H1 (cell line): ENCODE measurements at regions not wholly inside any gene's neighbourhood (a gene's known extent, or its start where the extent isn't known, plus 50 kb on each side); places are given as distances from the start of the nearest gene placed in this dataset.

Experiments used
- CTCF ChIA-PET: fragments of 300-600 bp; sonication (Branson Sonifier 250); formaldehyde crosslinking; loops from one replicate; lab custom pipeline; 2021; ENCODE audit not compliant: partially characterized antibody; lab: Charles Lee
- POLR2A ChIA-PET: fragments of 300-600 bp; sonication (Branson Sonifier 250); formaldehyde crosslinking; loops from one replicate; lab custom pipeline; 2021; ENCODE audit warnings: inconsistent platforms; ENCODE audit not compliant: partially characterized antibody; lab: Charles Lee
- DNase-seq, 2 experiments: peaks; one replicate each; pipeline versions ENCODE4 v3.0.0 to v3.0.0-alpha.2; 2010 to 2022; ENCODE audit warnings: low spot score in 2 of 2, low read depth in 1 of 2, mixed read lengths in 1 of 2
- FAIRE-seq: peaks from 2 replicates; lab custom pipeline; 2011; peaks lifted over from hg19 to GRCh38; lab: Jason Lieb, UNC
- H2AFZ ChIP-seq: 2 replicates; pipeline ENCODE4 v1.8.1; 2012; ENCODE audit warnings: low read length, inconsistent platforms
- H2AK5ac ChIP-seq: 2 replicates; pipeline ENCODE4 v1.6.1; 2013; ENCODE audit warnings: low read depth, low read length
- H2BK120ac ChIP-seq: replicated peaks from 2 replicates; pipeline ENCODE3; 2013; ENCODE audit warnings: low read depth, low read length, inconsistent platforms
- H2BK12ac ChIP-seq: 2 replicates; pipeline ENCODE4 v1.6.1; 2013; ENCODE audit warnings: low read depth, low read length
- H2BK15ac ChIP-seq: 2 replicates; pipeline ENCODE4 v1.6.1; 2013; ENCODE audit warnings: low read length
- H2BK20ac ChIP-seq: 2 replicates; pipeline ENCODE4 v1.6.1; 2013; ENCODE audit warnings: low read length
- H2BK5ac ChIP-seq: 2 replicates; pipeline ENCODE4 v1.6.1; 2013; ENCODE audit warnings: low read depth, low read length
- H3K14ac ChIP-seq: 2 replicates; pipeline ENCODE4 v1.6.1; 2013; ENCODE audit warnings: inconsistent platforms; ENCODE audit not compliant: insufficient read length
- H3K18ac ChIP-seq: 2 replicates; pipeline ENCODE4 v1.6.1; 2013; ENCODE audit warnings: low read length; ENCODE audit errors: extremely low read depth
- H3K23ac ChIP-seq: 2 replicates; pipeline ENCODE4 v1.6.1; 2013; ENCODE audit warnings: inconsistent platforms; ENCODE audit not compliant: insufficient read length
- H3K23me2 ChIP-seq: 2 replicates; pipeline ENCODE4 v1.6.1; 2013; ENCODE audit warnings: low read depth, low read length
- H3K27ac ChIP-seq: 2 replicates; pipeline ENCODE4 v1.6.1; 2011; ENCODE audit warnings: low read depth, low read length, inconsistent platforms
- H3K27me3 ChIP-seq, 4 experiments: replicated peaks in 1 of 4; 1 replicate in 1 of 4; 2 replicates in 3 of 4; pipeline versions ENCODE4 v1.6.1 to v1.8.1; 2011 to 2013; ENCODE audit warnings: low read length in 3 of 4, mild to moderate bottlenecking in 3 of 4, inconsistent platforms in 2 of 4, mixed read lengths in 2 of 4, moderate library complexity in 1 of 4; ENCODE audit not compliant: control insufficient read depth in 3 of 4, insufficient read depth in 3 of 4; ENCODE audit errors: extremely low read depth in 1 of 4
- H3K36me3 ChIP-seq, 4 experiments: 2 replicates each; pipeline versions ENCODE4 v1.6.1 to v1.8.1; 2011 to 2013; ENCODE audit warnings: mild to moderate bottlenecking in 4 of 4, low read length in 3 of 4, moderate library complexity in 2 of 4, control low read depth in 1 of 4, inconsistent platforms in 1 of 4; ENCODE audit not compliant: insufficient read depth in 4 of 4, control insufficient read depth in 2 of 4
- H3K4ac ChIP-seq: replicated peaks from 2 replicates; pipeline ENCODE3; 2013; ENCODE audit warnings: low read length, low read depth, mixed read lengths, inconsistent platforms; ENCODE audit not compliant: insufficient read length
- H3K4me1 ChIP-seq, 4 experiments: replicated peaks in 1 of 4; 1 replicate in 1 of 4; 2 replicates in 3 of 4; pipeline versions ENCODE4 v1.6.1 to v1.8.1; 2011 to 2013; ENCODE audit warnings: low read length in 3 of 4, inconsistent platforms in 2 of 4, mixed read lengths in 1 of 4; ENCODE audit not compliant: insufficient read depth in 4 of 4, control insufficient read depth in 3 of 4
- H3K4me2 ChIP-seq, 2 experiments: 2 replicates each; pipeline versions ENCODE4 v1.6.1 to v1.8.1; 2011 to 2013; ENCODE audit warnings: low read depth in 2 of 2, low read length in 2 of 2, control low read depth in 1 of 2, inconsistent platforms in 1 of 2, mild to moderate bottlenecking in 1 of 2; ENCODE audit not compliant: insufficient read depth in 1 of 2
- H3K4me3 ChIP-seq, 4 experiments: fragments of 200-600, 300-600 bp in 1 of 4; sonication (generic), shearing (Covaris generic), sonication (Bioruptor Twin) in 1 of 4; 2 replicates each; pipeline versions ENCODE4 v1.5.1 to v1.8.1; 2011 to 2016; ENCODE audit warnings: low read length in 4 of 4, low read depth in 3 of 4, control low read depth in 2 of 4, inconsistent platforms in 2 of 4, mild to moderate bottlenecking in 2 of 4, mixed read lengths in 1 of 4, moderate library complexity in 1 of 4; ENCODE audit not compliant: insufficient read depth in 2 of 4; ENCODE audit errors: extremely low read depth in 1 of 4
- H3K56ac ChIP-seq: replicated peaks from 2 replicates; pipeline ENCODE3; 2013; ENCODE audit warnings: low read depth, mild to moderate bottlenecking, mixed read lengths, low read length, inconsistent platforms; ENCODE audit not compliant: insufficient read length
- H3K79me1 ChIP-seq: 2 replicates; pipeline ENCODE4 v1.6.1; 2013; ENCODE audit warnings: low read depth, low read length, control low read depth
- H3K79me2 ChIP-seq, 2 experiments: 2 replicates each; pipeline versions ENCODE4 v1.6.1 to v1.8.1; 2012 to 2013; ENCODE audit warnings: low read length in 2 of 2, mild to moderate bottlenecking in 2 of 2, inconsistent platforms in 1 of 2; ENCODE audit not compliant: insufficient read depth in 2 of 2, control insufficient read depth in 1 of 2
- H3K9ac ChIP-seq, 4 experiments: replicated peaks in 1 of 4; 1 replicate in 1 of 4; 2 replicates in 3 of 4; pipeline versions ENCODE4 v1.6.1 to v1.8.1; 2011 to 2013; ENCODE audit warnings: low read depth in 3 of 4, low read length in 3 of 4, control low read depth in 2 of 4, mild to moderate bottlenecking in 2 of 4, moderate library complexity in 2 of 4, inconsistent platforms in 1 of 4; ENCODE audit errors: extremely low read depth in 1 of 4
- H3K9me3 ChIP-seq, 2 experiments: 2 replicates each; pipeline versions ENCODE4 v1.6.1 to v1.8.1; 2012 to 2013; ENCODE audit warnings: mild to moderate bottlenecking in 2 of 2, moderate library complexity in 2 of 2, control low read depth in 1 of 2, inconsistent platforms in 1 of 2, low read depth in 1 of 2, low read length in 1 of 2, mixed read lengths in 1 of 2; ENCODE audit not compliant: insufficient read depth in 2 of 2
- H4K20me1 ChIP-seq, 2 experiments: replicated peaks in 1 of 2; 2 replicates each; pipeline versions ENCODE3 to v1.8.1; 2011 to 2013; ENCODE audit warnings: inconsistent platforms in 2 of 2, low read length in 2 of 2, mild to moderate bottlenecking in 1 of 2; ENCODE audit not compliant: insufficient read depth in 2 of 2, control insufficient read depth in 1 of 2
- H4K5ac ChIP-seq: 2 replicates; pipeline ENCODE4 v1.6.1; 2013; ENCODE audit warnings: low read length, low read depth, mixed read lengths, inconsistent platforms; ENCODE audit not compliant: insufficient read length
- H4K8ac ChIP-seq: 2 replicates; pipeline ENCODE4 v1.8.0; 2013; ENCODE audit warnings: mild to moderate bottlenecking, moderate library complexity, low read length, inconsistent platforms; ENCODE audit not compliant: insufficient read depth; ENCODE audit errors: extremely low read depth
- H4K91ac ChIP-seq: replicated peaks from 2 replicates; pipeline ENCODE3; 2013; ENCODE audit warnings: low read length, mixed read lengths, inconsistent platforms; ENCODE audit not compliant: insufficient read length
- CHD1 ChIP-seq: IDR thresholded peaks from 2 replicates; pipeline ENCODE4 v1.6.1; 2012; ENCODE audit warnings: low read depth, low read length, improper control_type of control experiment
- CREB1 ChIP-seq: IDR thresholded peaks from 2 replicates; pipeline ENCODE4 v1.6.1; 2012; ENCODE audit warnings: inconsistent platforms
- EGR1 ChIP-seq: IDR thresholded peaks from 2 replicates; pipeline ENCODE4 v1.6.1; 2011; ENCODE audit warnings: low read depth, low read length, borderline replicate concordance
- FOSL1 ChIP-seq: IDR thresholded peaks from 2 replicates; pipeline ENCODE4 v1.6.1; 2011; ENCODE audit warnings: mild to moderate bottlenecking, low read depth, low read length, moderate library complexity; ENCODE audit not compliant: insufficient read depth
- GABPA ChIP-seq: IDR thresholded peaks from 2 replicates; pipeline ENCODE4 v1.6.1; 2011; ENCODE audit warnings: mild to moderate bottlenecking, low read length, moderate library complexity, borderline replicate concordance; ENCODE audit not compliant: insufficient read depth
- KDM1A ChIP-seq: fragments of 200-600, 300-600 bp; sonication (generic); IDR thresholded peaks from 2 replicates; pipeline ENCODE4 v1.7.1; 2016; ENCODE audit warnings: mild to moderate bottlenecking, low read length, borderline replicate concordance
- KDM5A ChIP-seq: fragments of 200-600 bp; IDR thresholded peaks from 2 replicates; pipeline ENCODE4 v1.7.1; 2012; ENCODE audit warnings: mild to moderate bottlenecking, low read length, inconsistent platforms, mixed read lengths
- MAFK ChIP-seq: IDR thresholded peaks from 2 replicates; pipeline ENCODE4 v1.6.1; 2012; ENCODE audit warnings: low read depth, mild to moderate bottlenecking, improper control_type of control experiment, low read length
- RBBP5 ChIP-seq: IDR thresholded peaks from 2 replicates; pipeline ENCODE4 v1.7.1; 2012; ENCODE audit warnings: low read depth, mild to moderate bottlenecking, inconsistent platforms, low read length, moderate library complexity, borderline replicate concordance
- SUZ12 ChIP-seq: fragments of 200-600 bp; sonication (generic); IDR thresholded peaks from 2 replicates; pipeline ENCODE4 v1.6.1; 2012; ENCODE audit warnings: mild to moderate bottlenecking, inconsistent platforms, low read length, moderate library complexity, mixed read lengths
- TAF7 ChIP-seq: optimal IDR thresholded peaks from 2 replicates; pipeline ENCODE3; 2011; ENCODE audit warnings: low read depth, mild to moderate bottlenecking, inconsistent platforms, low read length, moderate library complexity, borderline replicate concordance
- TF ChIP-seq, protein P1 (sequence below): IDR thresholded peaks from 2 replicates; pipeline ENCODE4 v1.6.1; 2012; ENCODE audit warnings: inconsistent platforms

DNA sequence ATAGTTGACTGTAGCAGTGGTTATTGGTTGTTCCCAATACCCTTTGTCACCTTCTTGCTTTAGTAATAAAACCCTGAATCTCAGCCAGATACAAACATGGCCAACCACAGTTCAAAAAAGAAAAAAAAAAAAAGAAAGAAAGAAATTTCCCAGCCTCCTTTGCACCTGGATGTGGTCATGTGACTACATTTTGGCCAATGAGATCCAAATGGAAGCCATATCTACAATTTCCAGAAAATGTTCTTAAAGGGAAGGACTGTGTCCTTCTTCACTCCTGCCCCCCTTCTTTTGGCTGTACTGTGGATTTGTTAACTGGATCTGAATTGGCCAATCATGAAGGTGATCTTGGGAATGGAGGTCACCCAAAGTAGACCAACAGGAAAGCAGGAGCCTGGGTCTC lies 141.9 kb downstream of the SOX9 start:
- no peak for FAIRE-seq

More for the DNA sequence above, 141.9 kb downstream of the SOX9 start:
- H2BK12ac ChIP-seq: no peak overlapping the region
- no peak overlapping the region for H2BK20ac ChIP-seq
- TF ChIP-seq FOSL1 (no peak), KDM5A (no peak), KDM1A (no peak), GABPA (no peak), CHD1 (no peak), MAFK (no peak), SUZ12 (no peak), TAF7 (no peak), RBBP5 (no peak), EGR1 (no peak), CREB1 (no peak)
- TF ChIP-seq, protein P1, sequence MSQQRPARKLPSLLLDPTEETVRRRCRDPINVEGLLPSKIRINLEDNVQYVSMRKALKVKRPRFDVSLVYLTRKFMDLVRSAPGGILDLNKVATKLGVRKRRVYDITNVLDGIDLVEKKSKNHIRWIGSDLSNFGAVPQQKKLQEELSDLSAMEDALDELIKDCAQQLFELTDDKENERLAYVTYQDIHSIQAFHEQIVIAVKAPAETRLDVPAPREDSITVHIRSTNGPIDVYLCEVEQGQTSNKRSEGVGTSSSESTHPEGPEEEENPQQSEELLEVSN: no peak
- H2BK120ac ChIP-seq: no peak overlapping the region
- no peak overlapping the region for H3K18ac ChIP-seq
- no peak overlapping the region for H3K4ac ChIP-seq
- H3K79me2 ChIP-seq: no peaks in the 10 kb centered on the region
- peaks cover 0 to 6% (median 3%) of the 10 kb centered on the region in 4 experiments; a peak in 3 of 7 replicates for H3K4me1 ChIP-seq
- no peak overlapping the region for H3K4me3 ChIP-seq
- no peak overlapping the region for H4K91ac ChIP-seq
- no peak overlapping the region for H3K9ac ChIP-seq
- no peak overlapping the region for H4K8ac ChIP-seq
- no peak overlapping the region for H4K5ac ChIP-seq
- no peak overlapping the region for H2BK5ac ChIP-seq
- no peaks in the 10 kb centered on the region for H3K23me2 ChIP-seq
- no peaks in the 10 kb centered on the region for H3K79me1 ChIP-seq
- no peaks in the 10 kb centered on the region for H3K9me3 ChIP-seq
- no peak overlapping the region for H2AFZ ChIP-seq
- H3K36me3 ChIP-seq: no peaks in the 10 kb centered on the region
- H2AK5ac ChIP-seq: no peak overlapping the region
- H2BK15ac ChIP-seq: no peak overlapping the region
- no peak overlapping the region for H3K4me2 ChIP-seq
- ChIA-PET CTCF (no interaction called here), POLR2A (no interaction called here)
- no peak overlapping the region for H3K27ac ChIP-seq
- DNase-seq: no peak
- H3K56ac ChIP-seq: no peak overlapping the region
- no peaks in the 10 kb centered on the region for H4K20me1 ChIP-seq
- H3K23ac ChIP-seq: no peak overlapping the region
- no peak overlapping the region for H3K14ac ChIP-seq
- no peaks in the 10 kb centered on the region; a peak in 2 of 7 replicates for H3K27me3 ChIP-seq
